ENCODE measurements at regions not wholly inside any gene's neighbourhood (a gene's known extent, or its start where the extent isn't known, plus 50 kb on each side); places are given as distances from the start of the nearest gene placed in this dataset.

GRCh38 chr20:59481067-59481466, 123.3 kb upstream of the PHACTR3 start:
- TF ChIP-seq CTCF (IDR thresholded peaks at IDR 0.05) (no peak), POLR2A (IDR thresholded peaks at IDR 0.05) (no peak)
